GM12878 (cell line): ENCODE measurements at regions not wholly inside any gene's neighbourhood (a gene's known extent, or its start where the extent isn't known, plus 50 kb on each side); places are given as distances from the start of the nearest gene placed in this dataset.

Source experiments
- ATAC-seq: fragments of 200-7000 bp; cut with Tn5 transposase; 3 replicates; pipeline ENCODE4 v1.9.1; 2020; ENCODE audit warnings: mild to moderate bottlenecking, moderate library complexity
- BruUV-seq: library from RNA; stranded (reverse); fragments of 400-500 nt; replicated peaks from 2 replicates; lab custom pipeline; 2021; lab: Mats Ljungman, UMichigan
- CTCF ChIA-PET: fragments of 300-600 bp; sonication (Branson Sonifier 250); formaldehyde crosslinking; extraction: SDS; loops from one replicate; lab custom pipeline; 2021; ENCODE audit warnings: inconsistent platforms; lab: Yijun Ruan, JAX
- POLR2A ChIA-PET: fragments of 350-600 bp; formaldehyde crosslinking; extraction: SDS; loops from one replicate; lab custom pipeline; 2021; ENCODE audit warnings: inconsistent platforms; lab: Charles Lee
- RAD21 ChIA-PET: fragments of 300-600 bp; sonication (Branson Sonifier 250); formaldehyde crosslinking; loops from one replicate; lab custom pipeline; 2023; ENCODE audit warnings: antibody characterized with exemption; ENCODE audit not compliant: unreplicated experiment; lab: Charles Lee
- SMC1A ChIA-PET: fragments of 300-600 bp; sonication (Branson Sonifier 250); formaldehyde crosslinking; loops from one replicate; lab custom pipeline; 2023; ENCODE audit not compliant: unreplicated experiment, uncharacterized antibody; lab: Charles Lee
- DNase-seq: peaks from one replicate; pipeline ENCODE4 v3.0.0-alpha.2; 2011; ENCODE audit warnings: low read depth, low spot score
- FAIRE-seq: peaks from 3 replicates; lab custom pipeline; 2011; peaks lifted over from hg19 to GRCh38; lab: Jason Lieb, UNC
- H2AFZ ChIP-seq: 2 replicates; pipeline ENCODE4 v1.6.0; 2011; ENCODE audit warnings: low read depth, low read length, control low read depth; ENCODE audit not compliant: control insufficient read depth
- H3K27ac ChIP-seq: 2 replicates; pipeline ENCODE4 v1.5.1; 2011; ENCODE audit warnings: control low read depth; ENCODE audit not compliant: control insufficient read depth, insufficient read depth
- H3K27me3 ChIP-seq, 2 experiments: replicated peaks in 1 of 2; 2 replicates each; pipeline versions ENCODE4 v1.6.0 to v1.6.1; 2011; ENCODE audit warnings: low read length in 1 of 2; ENCODE audit not compliant: control insufficient read depth in 2 of 2, insufficient read depth in 2 of 2
- H3K36me3 ChIP-seq, 2 experiments: 2 replicates each; pipeline ENCODE4 v1.5.1; 2011; ENCODE audit warnings: low read length in 1 of 2; ENCODE audit not compliant: control insufficient read depth in 2 of 2, insufficient read depth in 2 of 2
- H3K4me1 ChIP-seq: 2 replicates; pipeline ENCODE4 v1.6.1; 2011; ENCODE audit warnings: mild to moderate bottlenecking, low read length, moderate library complexity, mixed read lengths; ENCODE audit not compliant: control insufficient read depth, insufficient read depth
- H3K4me2 ChIP-seq: 2 replicates; pipeline ENCODE4 v1.6.0; 2011; ENCODE audit warnings: control low read depth; ENCODE audit not compliant: control insufficient read depth, insufficient read depth
- H3K4me3 ChIP-seq: fragments of 200-600 bp; sonication (generic); 2 replicates; pipeline ENCODE4 v1.5.1; 2016
- H3K79me2 ChIP-seq: 2 replicates; pipeline ENCODE4 v1.6.0; 2011; ENCODE audit warnings: low read length; ENCODE audit not compliant: control insufficient read depth, insufficient read depth
- H3K9ac ChIP-seq: 2 replicates; pipeline ENCODE4 v1.8.0; 2011; ENCODE audit warnings: low read length, control low read depth, mixed read lengths; ENCODE audit not compliant: control insufficient read depth, insufficient read depth
- H3K9me3 ChIP-seq: replicated peaks from 3 replicates; pipeline ENCODE4 v1.5.1; 2011; ENCODE audit warnings: mild to moderate bottlenecking, low read length; ENCODE audit not compliant: control insufficient read depth, insufficient read depth
- H4K20me1 ChIP-seq: 2 replicates; pipeline ENCODE4 v1.6.0; 2011; ENCODE audit not compliant: control insufficient read depth, insufficient read depth
- BRCA1 ChIP-seq: IDR thresholded peaks from 2 replicates; pipeline ENCODE4 v1.6.1; 2011; ENCODE audit warnings: low read depth, low read length, improper control_type of control experiment
- DPF2 ChIP-seq: fragments of 450-650 bp; IDR thresholded peaks from 2 replicates; pipeline ENCODE4 v1.6.1; 2017; ENCODE audit warnings: mild to moderate bottlenecking
- FOXM1 ChIP-seq: IDR thresholded peaks from 2 replicates; pipeline ENCODE4 v1.6.1; 2012; ENCODE audit warnings: low read depth, mild to moderate bottlenecking, inconsistent platforms, low read length, moderate library complexity
- HDAC6 ChIP-seq: fragments of 200-600 bp; sonication (generic); IDR thresholded peaks from one replicate; pipeline ENCODE4 v1.8.0; 2017; ENCODE audit warnings: antibody characterized with exemption; ENCODE audit not compliant: unreplicated experiment
- MEF2A ChIP-seq: IDR thresholded peaks from 2 replicates; pipeline ENCODE4 v1.6.1; 2011; ENCODE audit warnings: low read depth, mild to moderate bottlenecking, low read length, moderate library complexity; ENCODE audit not compliant: insufficient read depth
- MEF2B ChIP-seq: fragments of 450-650 bp; IDR thresholded peaks from 2 replicates; pipeline ENCODE4 v1.6.1; 2018; ENCODE audit warnings: mild to moderate bottlenecking, moderate library complexity; ENCODE audit not compliant: partially characterized antibody, poor library complexity, severe bottlenecking
- POLR2AphosphoS5 ChIP-seq: IDR thresholded peaks from 2 replicates; pipeline ENCODE4 v1.6.1; 2011; ENCODE audit warnings: mild to moderate bottlenecking, low read length, inconsistent platforms
- STAT1 ChIP-seq: fragments of 450-650 bp; conservative IDR thresholded peaks from 2 replicates; pipeline ENCODE4 v1.6.1; 2014; ENCODE audit warnings: antibody characterized with exemption, mild to moderate bottlenecking
- STAT3 ChIP-seq: IDR thresholded peaks from 2 replicates; pipeline ENCODE4 v1.6.1; 2011; ENCODE audit warnings: low read depth, low read length, improper control_type of control experiment
- TARDBP ChIP-seq: IDR thresholded peaks from 2 replicates; pipeline ENCODE4 v1.6.1; 2016; ENCODE audit warnings: borderline replicate concordance
- YBX1 ChIP-seq: fragments of 450-650 bp; IDR thresholded peaks from 2 replicates; pipeline ENCODE4 v1.6.1; 2016; ENCODE audit warnings: antibody characterized with exemption
- YY1 ChIP-seq: IDR thresholded peaks from 2 replicates; pipeline ENCODE4 v1.6.1; 2011; ENCODE audit warnings: low read depth, mild to moderate bottlenecking, low read length
- WGBS: methylation state at CpG from one replicate; pipeline ENCODE4 v1.1.6; 2016; ENCODE audit warnings: low lambda C conversion rate; ENCODE audit not compliant: insufficient replicate concordance, insufficient coverage; ENCODE audit errors: missing lambda C conversion rate; 5-methylcytosine and 5-hydroxymethylcytosine counted together
- in situ Hi-C: fragments of 300-500 bp; cut with MboI; formaldehyde crosslinking; loops from 9 replicates; pipeline ENCODE4 v1.14.3; 2018; ENCODE audit warnings: mixed read lengths
- intact Hi-C: fragments of 100-400 bp; cut with micrococcal nuclease; formaldehyde crosslinking; loops from one replicate; pipeline ENCODE4 v1.14.2; 2022; ENCODE audit not compliant: unreplicated experiment
- TF ChIP-seq, protein P1 (sequence below): fragments of 450-650 bp; IDR thresholded peaks from 2 replicates; pipeline ENCODE4 v1.6.1; 2017; ENCODE audit warnings: antibody characterized with exemption, mild to moderate bottlenecking, moderate library complexity
- TF ChIP-seq, protein P2 (sequence below): fragments of 450-650 bp; formaldehyde crosslinking; IDR thresholded peaks from 2 replicates; pipeline ENCODE4 v1.4.0; 2022; ENCODE audit warnings: mild to moderate bottlenecking, moderate library complexity
- TF ChIP-seq, protein P3 (sequence below): fragments of 450-650 bp; conservative IDR thresholded peaks from 2 replicates; pipeline ENCODE4 v1.6.1; 2017; ENCODE audit warnings: mild to moderate bottlenecking, moderate library complexity
- TF ChIP-seq, protein P4 (sequence below), 3 experiments: IDR thresholded peaks in 2 of 3; conservative IDR thresholded peaks in 1 of 3; 2 replicates each; pipeline ENCODE4 v1.5.1; 2011; ENCODE audit warnings: low read depth in 3 of 3, low read length in 3 of 3, mild to moderate bottlenecking in 3 of 3, control low read depth in 2 of 3, moderate library complexity in 2 of 3, inconsistent platforms in 1 of 3, mixed read lengths in 1 of 3; ENCODE audit not compliant: control insufficient read depth in 2 of 3, insufficient read depth in 1 of 3; ENCODE audit errors: extremely low read depth in 1 of 3

DNA sequence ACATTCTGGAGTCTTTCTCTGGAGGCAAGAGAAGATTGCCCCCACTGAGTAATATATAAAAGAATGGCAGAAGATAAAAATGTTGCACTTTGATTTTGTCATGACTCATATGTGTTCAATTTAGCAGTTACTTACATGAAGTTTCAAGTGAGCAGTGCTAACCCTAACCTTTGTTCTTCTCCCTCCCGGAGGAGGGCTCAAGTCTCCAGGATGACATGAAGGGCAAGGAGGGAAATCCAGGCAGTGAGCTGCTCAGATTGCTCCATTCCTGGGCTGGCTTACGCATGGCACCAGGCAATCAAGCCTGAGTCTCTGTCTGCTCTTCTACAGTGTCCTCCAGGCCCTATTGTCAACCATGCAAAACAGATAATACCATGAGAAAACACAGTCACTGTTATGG lies 322.3 kb downstream of the DUSP6 start:
- Histone ChIP-seq H3K4me2 (no peak overlapping the region), H3K79me2 (no peaks in the 10 kb centered on the region), H2AFZ (no peak overlapping the region), H3K36me3 (no peaks in the 10 kb centered on the region), H3K4me1 (no peaks in the 10 kb centered on the region), H3K27ac (no peak overlapping the region), H3K9me3 (no peaks in the 10 kb centered on the region), H3K9ac (no peak overlapping the region), H3K27me3 (no peaks in the 10 kb centered on the region; a peak in 1 of 4 replicates), H4K20me1 (no peaks in the 10 kb centered on the region), H3K4me3 (no peak overlapping the region)
- intact Hi-C loops = no loop called here
- CTCF ChIA-PET = interaction anchor here (0.7 kb wide), 1 partner anchor 428 kb away, joined by 3 read pairs; no protein-coding TSS in a partner anchor
- FAIRE-seq = no peak
- POLR2A ChIA-PET = no interaction called here
- no peak for DNase-seq
- RAD21 ChIA-PET = no interaction called here
- SMC1A ChIA-PET = no interaction called here
- BruUV-seq = no TSS peak
- 68% methylated on average over 2 of the region's 2 CpGs for whole genome bisulfite sequencing
- ATAC-seq = no peak
- in situ Hi-C loops = no loop called here
- no peak for TF ChIP-seq YY1
- TF ChIP-seq MEF2A = no peak
- TF ChIP-seq TARDBP = no peak
- TF ChIP-seq, protein P1, sequence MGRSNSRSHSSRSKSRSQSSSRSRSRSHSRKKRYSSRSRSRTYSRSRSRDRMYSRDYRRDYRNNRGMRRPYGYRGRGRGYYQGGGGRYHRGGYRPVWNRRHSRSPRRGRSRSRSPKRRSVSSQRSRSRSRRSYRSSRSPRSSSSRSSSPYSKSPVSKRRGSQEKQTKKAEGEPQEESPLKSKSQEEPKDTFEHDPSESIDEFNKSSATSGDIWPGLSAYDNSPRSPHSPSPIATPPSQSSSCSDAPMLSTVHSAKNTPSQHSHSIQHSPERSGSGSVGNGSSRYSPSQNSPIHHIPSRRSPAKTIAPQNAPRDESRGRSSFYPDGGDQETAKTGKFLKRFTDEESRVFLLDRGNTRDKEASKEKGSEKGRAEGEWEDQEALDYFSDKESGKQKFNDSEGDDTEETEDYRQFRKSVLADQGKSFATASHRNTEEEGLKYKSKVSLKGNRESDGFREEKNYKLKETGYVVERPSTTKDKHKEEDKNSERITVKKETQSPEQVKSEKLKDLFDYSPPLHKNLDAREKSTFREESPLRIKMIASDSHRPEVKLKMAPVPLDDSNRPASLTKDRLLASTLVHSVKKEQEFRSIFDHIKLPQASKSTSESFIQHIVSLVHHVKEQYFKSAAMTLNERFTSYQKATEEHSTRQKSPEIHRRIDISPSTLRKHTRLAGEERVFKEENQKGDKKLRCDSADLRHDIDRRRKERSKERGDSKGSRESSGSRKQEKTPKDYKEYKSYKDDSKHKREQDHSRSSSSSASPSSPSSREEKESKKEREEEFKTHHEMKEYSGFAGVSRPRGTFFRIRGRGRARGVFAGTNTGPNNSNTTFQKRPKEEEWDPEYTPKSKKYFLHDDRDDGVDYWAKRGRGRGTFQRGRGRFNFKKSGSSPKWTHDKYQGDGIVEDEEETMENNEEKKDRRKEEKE = no peak
- no peak for TF ChIP-seq POLR2AphosphoS5
- TF ChIP-seq BRCA1 = no peak
- TF ChIP-seq MEF2B = no peak
- TF ChIP-seq, protein P2, sequence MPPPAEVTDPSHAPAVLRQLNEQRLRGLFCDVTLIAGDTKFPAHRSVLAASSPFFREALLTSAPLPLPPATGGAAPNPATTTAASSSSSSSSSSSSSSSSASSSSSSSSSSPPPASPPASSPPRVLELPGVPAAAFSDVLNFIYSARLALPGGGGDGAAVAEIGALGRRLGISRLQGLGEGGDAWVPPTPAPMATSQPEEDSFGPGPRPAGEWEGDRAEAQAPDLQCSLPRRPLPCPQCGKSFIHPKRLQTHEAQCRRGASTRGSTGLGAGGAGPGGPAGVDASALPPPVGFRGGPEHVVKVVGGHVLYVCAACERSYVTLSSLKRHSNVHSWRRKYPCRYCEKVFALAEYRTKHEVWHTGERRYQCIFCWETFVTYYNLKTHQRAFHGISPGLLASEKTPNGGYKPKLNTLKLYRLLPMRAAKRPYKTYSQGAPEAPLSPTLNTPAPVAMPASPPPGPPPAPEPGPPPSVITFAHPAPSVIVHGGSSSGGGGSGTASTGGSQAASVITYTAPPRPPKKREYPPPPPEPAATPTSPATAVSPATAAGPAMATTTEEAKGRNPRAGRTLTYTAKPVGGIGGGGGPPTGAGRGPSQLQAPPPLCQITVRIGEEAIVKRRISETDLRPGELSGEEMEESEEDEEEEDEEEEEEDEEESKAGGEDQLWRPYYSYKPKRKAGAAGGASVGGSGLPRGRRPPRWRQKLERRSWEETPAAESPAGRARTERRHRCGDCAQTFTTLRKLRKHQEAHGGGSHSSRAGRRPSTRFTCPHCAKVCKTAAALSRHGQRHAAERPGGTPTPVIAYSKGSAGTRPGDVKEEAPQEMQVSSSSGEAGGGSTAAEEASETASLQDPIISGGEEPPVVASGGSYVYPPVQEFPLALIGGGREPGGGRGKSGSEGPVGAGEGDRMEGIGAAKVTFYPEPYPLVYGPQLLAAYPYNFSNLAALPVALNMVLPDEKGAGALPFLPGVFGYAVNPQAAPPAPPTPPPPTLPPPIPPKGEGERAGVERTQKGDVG = no peak
- no peak for TF ChIP-seq FOXM1
- TF ChIP-seq, protein P3, sequence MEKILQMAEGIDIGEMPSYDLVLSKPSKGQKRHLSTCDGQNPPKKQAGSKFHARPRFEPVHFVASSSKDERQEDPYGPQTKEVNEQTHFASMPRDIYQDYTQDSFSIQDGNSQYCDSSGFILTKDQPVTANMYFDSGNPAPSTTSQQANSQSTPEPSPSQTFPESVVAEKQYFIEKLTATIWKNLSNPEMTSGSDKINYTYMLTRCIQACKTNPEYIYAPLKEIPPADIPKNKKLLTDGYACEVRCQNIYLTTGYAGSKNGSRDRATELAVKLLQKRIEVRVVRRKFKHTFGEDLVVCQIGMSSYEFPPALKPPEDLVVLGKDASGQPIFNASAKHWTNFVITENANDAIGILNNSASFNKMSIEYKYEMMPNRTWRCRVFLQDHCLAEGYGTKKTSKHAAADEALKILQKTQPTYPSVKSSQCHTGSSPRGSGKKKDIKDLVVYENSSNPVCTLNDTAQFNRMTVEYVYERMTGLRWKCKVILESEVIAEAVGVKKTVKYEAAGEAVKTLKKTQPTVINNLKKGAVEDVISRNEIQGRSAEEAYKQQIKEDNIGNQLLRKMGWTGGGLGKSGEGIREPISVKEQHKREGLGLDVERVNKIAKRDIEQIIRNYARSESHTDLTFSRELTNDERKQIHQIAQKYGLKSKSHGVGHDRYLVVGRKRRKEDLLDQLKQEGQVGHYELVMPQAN = no peak
- no peak for TF ChIP-seq YBX1
- TF ChIP-seq DPF2 = no peak
- TF ChIP-seq HDAC6 = no peak
- TF ChIP-seq STAT1 = no peak
- TF ChIP-seq, protein P4, sequence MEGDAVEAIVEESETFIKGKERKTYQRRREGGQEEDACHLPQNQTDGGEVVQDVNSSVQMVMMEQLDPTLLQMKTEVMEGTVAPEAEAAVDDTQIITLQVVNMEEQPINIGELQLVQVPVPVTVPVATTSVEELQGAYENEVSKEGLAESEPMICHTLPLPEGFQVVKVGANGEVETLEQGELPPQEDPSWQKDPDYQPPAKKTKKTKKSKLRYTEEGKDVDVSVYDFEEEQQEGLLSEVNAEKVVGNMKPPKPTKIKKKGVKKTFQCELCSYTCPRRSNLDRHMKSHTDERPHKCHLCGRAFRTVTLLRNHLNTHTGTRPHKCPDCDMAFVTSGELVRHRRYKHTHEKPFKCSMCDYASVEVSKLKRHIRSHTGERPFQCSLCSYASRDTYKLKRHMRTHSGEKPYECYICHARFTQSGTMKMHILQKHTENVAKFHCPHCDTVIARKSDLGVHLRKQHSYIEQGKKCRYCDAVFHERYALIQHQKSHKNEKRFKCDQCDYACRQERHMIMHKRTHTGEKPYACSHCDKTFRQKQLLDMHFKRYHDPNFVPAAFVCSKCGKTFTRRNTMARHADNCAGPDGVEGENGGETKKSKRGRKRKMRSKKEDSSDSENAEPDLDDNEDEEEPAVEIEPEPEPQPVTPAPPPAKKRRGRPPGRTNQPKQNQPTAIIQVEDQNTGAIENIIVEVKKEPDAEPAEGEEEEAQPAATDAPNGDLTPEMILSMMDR (IDR thresholded peaks at IDR 0.05 in 2 of 3, conservative IDR thresholded peaks at IDR 0.05 in 1 of 3; ENCODE audit: control insufficient read depth in 2 of 3, extremely low read depth in 1 of 3, insufficient read depth in 1 of 3, low read depth in 3 of 3, low read length in 3 of 3) = no peak
- TF ChIP-seq STAT3 = no peak
